ENCODE measurements at regions not wholly inside any gene's neighbourhood (a gene's known extent, or its start where the extent isn't known, plus 50 kb on each side); places are given as distances from the start of the nearest gene placed in this dataset.

GRCh38 chr12:20181416-20182180 lies 186.7 kb upstream of the PDE3A start:
- DNase-seq (ENCODE audit: low read depth in 1 of 2, low spot score in 1 of 2), result no peak
- no peaks in the 10 kb centered on the region for H3K27me3 ChIP-seq

GRCh38 chr12:20183563-20183962 lies 184.8 kb upstream of the PDE3A start:
- no peak overlapping the region for H3K4me3 ChIP-seq
- H3K27ac ChIP-seq, result peak overlapping the region; percentile 40
- H3K4me1 ChIP-seq (ENCODE audit: low read depth), result peaks cover 20% of the 10 kb centered on the region
- no peak for TF ChIP-seq CTCF (IDR thresholded peaks at IDR 0.05; ENCODE audit: low read depth, low read length)
- H3K36me3 ChIP-seq, result no peaks in the 10 kb centered on the region
- no peaks in the 10 kb centered on the region for H3K27me3 ChIP-seq
- no peaks in the 10 kb centered on the region for H3K9me3 ChIP-seq (ENCODE audit: low read depth)
- DNase-seq (ENCODE audit: low read depth in 1 of 2, low spot score in 1 of 2), result peak in 1 of 2 donors; percentile 57

More at GRCh38 chr12:20181416-20182180, 186.7 kb upstream of the PDE3A start:
- TF ChIP-seq CTCF (IDR thresholded peaks at IDR 0.05; ENCODE audit: low read depth, low read length), result no peak
- no peaks in the 10 kb centered on the region for H3K36me3 ChIP-seq
- no peak overlapping the region for H3K4me3 ChIP-seq
- H3K9me3 ChIP-seq (ENCODE audit: low read depth), result no peaks in the 10 kb centered on the region
- no peak overlapping the region for H3K27ac ChIP-seq
- peaks cover 15% of the 10 kb centered on the region for H3K4me1 ChIP-seq (ENCODE audit: low read depth)

- Histone ChIP-seq H3K9me3 (ENCODE audit: low read depth) (no peaks in the 10 kb centered on the region), H3K4me1 (ENCODE audit: low read depth) (peaks cover 29% of the 10 kb centered on the region), H3K27me3 (no peaks in the 10 kb centered on the region), H3K27ac (no peak overlapping the region), H3K4me3 (no peak overlapping the region), H3K36me3 (no peaks in the 10 kb centered on the region)
- TF ChIP-seq CTCF (IDR thresholded peaks at IDR 0.05; ENCODE audit: low read depth, low read length), result no peak
- no peak for DNase-seq (ENCODE audit: low read depth in 1 of 2, low spot score in 1 of 2)
Observed at GRCh38 chr12:20184514-20184913, 183.8 kb upstream of the PDE3A start.

GRCh38 chr12:20187456-20187855 lies 180.9 kb upstream of the PDE3A start:
- DNase-seq (ENCODE audit: low read depth in 1 of 2, low spot score in 1 of 2), result peak in 1 of 2 donors; percentile 12
- Histone ChIP-seq H3K4me1 (ENCODE audit: low read depth) (peaks cover 28% of the 10 kb centered on the region), H3K36me3 (no peaks in the 10 kb centered on the region), H3K27me3 (no peaks in the 10 kb centered on the region), H3K27ac (no peak overlapping the region), H3K4me3 (no peak overlapping the region), H3K9me3 (ENCODE audit: low read depth) (no peaks in the 10 kb centered on the region)
- TF ChIP-seq CTCF (IDR thresholded peaks at IDR 0.05; ENCODE audit: low read depth, low read length), result no peak

- no peak for TF ChIP-seq CTCF (IDR thresholded peaks at IDR 0.05; ENCODE audit: low read depth, low read length)
- Histone ChIP-seq H3K4me3 (no peak overlapping the region), H3K36me3 (no peaks in the 10 kb centered on the region), H3K27ac (peak overlapping the region; percentile 76), H3K9me3 (ENCODE audit: low read depth) (no peaks in the 10 kb centered on the region), H3K4me1 (ENCODE audit: low read depth) (peaks cover 16% of the 10 kb centered on the region), H3K27me3 (no peaks in the 10 kb centered on the region)
- peak; percentile 29 to 57 for DNase-seq (ENCODE audit: low read depth in 1 of 2, low spot score in 1 of 2)
Observed at GRCh38 chr12:20188930-20189653, 179.2 kb upstream of the PDE3A start.

Data from cardiac muscle cell (in vitro differentiated cells and primary cell).